HEK293 (cell line): ENCODE measurements at regions not wholly inside any gene's neighbourhood (a gene's known extent, or its start where the extent isn't known, plus 50 kb on each side); places are given as distances from the start of the nearest gene placed in this dataset.

Experiments
- CTCF ChIP-seq: fragments of 450-650 bp; formaldehyde crosslinking; IDR thresholded peaks from 2 replicates; pipeline ENCODE4 v1.5.1; 2016; ENCODE audit warnings: missing biosample characterization, missing genetic modification characterization
- FEZF1 ChIP-seq: fragments of 450-650 bp; formaldehyde crosslinking; IDR thresholded peaks from 2 replicates; pipeline ENCODE4 v1.5.1; 2016; ENCODE audit warnings: missing biosample characterization, missing genetic modification characterization
- SP7 ChIP-seq: fragments of 450-650 bp; formaldehyde crosslinking; IDR thresholded peaks from 2 replicates; pipeline ENCODE4 v1.5.1; 2016; ENCODE audit warnings: missing biosample characterization, missing genetic modification characterization
- ZBTB21 ChIP-seq: fragments of 450-650 bp; formaldehyde crosslinking; IDR thresholded peaks from 2 replicates; pipeline ENCODE4 v1.5.1; 2017; ENCODE audit warnings: missing biosample characterization, missing genetic modification characterization
- ZNF121 ChIP-seq: fragments of 450-650 bp; formaldehyde crosslinking; IDR thresholded peaks from 2 replicates; pipeline ENCODE4 v1.5.1; 2016; ENCODE audit warnings: missing biosample characterization, missing genetic modification characterization
- ZNF214 ChIP-seq: fragments of 450-650 bp; formaldehyde crosslinking; IDR thresholded peaks from 2 replicates; pipeline ENCODE4 v1.5.1; 2017; ENCODE audit warnings: missing biosample characterization, mild to moderate bottlenecking, missing genetic modification characterization, borderline replicate concordance
- ZNF580 ChIP-seq: fragments of 450-650 bp; formaldehyde crosslinking; IDR thresholded peaks from 2 replicates; pipeline ENCODE4 v1.5.1; 2016; ENCODE audit warnings: missing biosample characterization, missing genetic modification characterization

- TF ChIP-seq ZNF121 (tag by site-specific recombination), result no peak
- TF ChIP-seq CTCF (tag by site-specific recombination), result no peak
- no peak for TF ChIP-seq SP7 (tag by site-specific recombination)
- TF ChIP-seq ZBTB21, result no peak
- TF ChIP-seq ZNF214 (tag by site-specific recombination), result no peak
- no peak for TF ChIP-seq ZNF580
- TF ChIP-seq FEZF1 (tag by site-specific recombination), result no peak
Measured at GRCh38 chr5:28448791-28449190, 1410.4 kb upstream of the CDH9 start.
